GM12878 (cell line): ENCODE measurements at regions not wholly inside any gene's neighbourhood (a gene's known extent, or its start where the extent isn't known, plus 50 kb on each side); places are given as distances from the start of the nearest gene placed in this dataset.

Experiments
- ATAC-seq: fragments of 200-7000 bp; cut with Tn5 transposase; 3 replicates; pipeline ENCODE4 v1.9.1; 2020; ENCODE audit warnings: mild to moderate bottlenecking, moderate library complexity
- BruUV-seq: library from RNA; stranded (reverse); fragments of 400-500 nt; replicated peaks from 2 replicates; lab custom pipeline; 2021; lab: Mats Ljungman, UMichigan
- CTCF ChIA-PET: fragments of 300-600 bp; sonication (Branson Sonifier 250); formaldehyde crosslinking; extraction: SDS; loops from one replicate; lab custom pipeline; 2021; ENCODE audit warnings: inconsistent platforms; lab: Yijun Ruan, JAX
- POLR2A ChIA-PET: fragments of 350-600 bp; formaldehyde crosslinking; extraction: SDS; loops from one replicate; lab custom pipeline; 2021; ENCODE audit warnings: inconsistent platforms; lab: Charles Lee
- RAD21 ChIA-PET: fragments of 300-600 bp; sonication (Branson Sonifier 250); formaldehyde crosslinking; loops from one replicate; lab custom pipeline; 2023; ENCODE audit warnings: antibody characterized with exemption; ENCODE audit not compliant: unreplicated experiment; lab: Charles Lee
- SMC1A ChIA-PET: fragments of 300-600 bp; sonication (Branson Sonifier 250); formaldehyde crosslinking; loops from one replicate; lab custom pipeline; 2023; ENCODE audit not compliant: unreplicated experiment, uncharacterized antibody; lab: Charles Lee
- DNase-seq: peaks from one replicate; pipeline ENCODE4 v3.0.0-alpha.2; 2011; ENCODE audit warnings: low read depth, low spot score
- FAIRE-seq: peaks from 3 replicates; lab custom pipeline; 2011; peaks lifted over from hg19 to GRCh38; lab: Jason Lieb, UNC
- H2AFZ ChIP-seq: 2 replicates; pipeline ENCODE4 v1.6.0; 2011; ENCODE audit warnings: low read depth, low read length, control low read depth; ENCODE audit not compliant: control insufficient read depth
- H3K27ac ChIP-seq: 2 replicates; pipeline ENCODE4 v1.5.1; 2011; ENCODE audit warnings: control low read depth; ENCODE audit not compliant: control insufficient read depth, insufficient read depth
- H3K27me3 ChIP-seq, 2 experiments: replicated peaks in 1 of 2; 2 replicates each; pipeline versions ENCODE4 v1.6.0 to v1.6.1; 2011; ENCODE audit warnings: low read length in 1 of 2; ENCODE audit not compliant: control insufficient read depth in 2 of 2, insufficient read depth in 2 of 2
- H3K36me3 ChIP-seq, 2 experiments: 2 replicates each; pipeline ENCODE4 v1.5.1; 2011; ENCODE audit warnings: low read length in 1 of 2; ENCODE audit not compliant: control insufficient read depth in 2 of 2, insufficient read depth in 2 of 2
- H3K4me1 ChIP-seq: 2 replicates; pipeline ENCODE4 v1.6.1; 2011; ENCODE audit warnings: mild to moderate bottlenecking, low read length, moderate library complexity, mixed read lengths; ENCODE audit not compliant: control insufficient read depth, insufficient read depth
- H3K4me2 ChIP-seq: 2 replicates; pipeline ENCODE4 v1.6.0; 2011; ENCODE audit warnings: control low read depth; ENCODE audit not compliant: control insufficient read depth, insufficient read depth
- H3K4me3 ChIP-seq: fragments of 200-600 bp; sonication (generic); 2 replicates; pipeline ENCODE4 v1.5.1; 2016
- H3K79me2 ChIP-seq: 2 replicates; pipeline ENCODE4 v1.6.0; 2011; ENCODE audit warnings: low read length; ENCODE audit not compliant: control insufficient read depth, insufficient read depth
- H3K9ac ChIP-seq: 2 replicates; pipeline ENCODE4 v1.8.0; 2011; ENCODE audit warnings: low read length, control low read depth, mixed read lengths; ENCODE audit not compliant: control insufficient read depth, insufficient read depth
- H3K9me3 ChIP-seq: replicated peaks from 3 replicates; pipeline ENCODE4 v1.5.1; 2011; ENCODE audit warnings: mild to moderate bottlenecking, low read length; ENCODE audit not compliant: control insufficient read depth, insufficient read depth
- H4K20me1 ChIP-seq: 2 replicates; pipeline ENCODE4 v1.6.0; 2011; ENCODE audit not compliant: control insufficient read depth, insufficient read depth
- BCLAF1 ChIP-seq: fragments of 450-650 bp; IDR thresholded peaks from 2 replicates; pipeline ENCODE4 v1.6.1; 2017; ENCODE audit warnings: antibody characterized with exemption, mild to moderate bottlenecking, moderate library complexity
- PRDM15 ChIP-seq: fragments of 450-650 bp; formaldehyde crosslinking; IDR thresholded peaks from 2 replicates; pipeline ENCODE4 v1.4.0; 2020; ENCODE audit warnings: mild to moderate bottlenecking, moderate library complexity
- REST ChIP-seq: IDR thresholded peaks from 2 replicates; pipeline ENCODE4 v1.6.1; 2012; ENCODE audit warnings: mild to moderate bottlenecking, low read depth, low read length
- SMARCA5 ChIP-seq: fragments of 450-650 bp; IDR thresholded peaks from 2 replicates; pipeline ENCODE4 v1.6.1; 2017; ENCODE audit warnings: mild to moderate bottlenecking
- SRF ChIP-seq, 2 experiments: IDR thresholded peaks; 2 replicates each; pipeline ENCODE4 v1.6.1; 2011; ENCODE audit warnings: low read depth in 2 of 2, low read length in 2 of 2, mild to moderate bottlenecking in 1 of 2, moderate library complexity in 1 of 2
- SUZ12 ChIP-seq: fragments of 200-600 bp; sonication (generic); IDR thresholded peaks from one replicate; pipeline ENCODE4 v1.6.1; 2018; ENCODE audit warnings: antibody characterized with exemption, mild to moderate bottlenecking; ENCODE audit not compliant: unreplicated experiment
- TAF1 ChIP-seq: IDR thresholded peaks from 2 replicates; pipeline ENCODE4 v1.6.1; 2011; ENCODE audit warnings: mild to moderate bottlenecking, low read depth, low read length, borderline replicate concordance
- ZNF274 ChIP-seq: IDR thresholded peaks from one replicate; pipeline ENCODE4 v1.8.0; 2011; ENCODE audit not compliant: insufficient read length, insufficient read depth
- WGBS: methylation state at CpG from one replicate; pipeline ENCODE4 v1.1.6; 2016; ENCODE audit warnings: low lambda C conversion rate; ENCODE audit not compliant: insufficient replicate concordance, insufficient coverage; ENCODE audit errors: missing lambda C conversion rate; 5-methylcytosine and 5-hydroxymethylcytosine counted together
- in situ Hi-C: fragments of 300-500 bp; cut with MboI; formaldehyde crosslinking; loops from 9 replicates; pipeline ENCODE4 v1.14.3; 2018; ENCODE audit warnings: mixed read lengths
- intact Hi-C: fragments of 100-400 bp; cut with micrococcal nuclease; formaldehyde crosslinking; loops from one replicate; pipeline ENCODE4 v1.14.2; 2022; ENCODE audit not compliant: unreplicated experiment

GRCh38 chr21:43272591-43272990 is 103.8 kb downstream of the CRYAA start:
- no peak overlapping the region for H3K4me2 ChIP-seq
- no peak overlapping the region for H3K4me3 ChIP-seq
- H3K9me3 ChIP-seq, result no peaks in the 10 kb centered on the region
- no peaks in the 10 kb centered on the region for H3K79me2 ChIP-seq
- POLR2A ChIA-PET, result no interaction called here
- H3K4me1 ChIP-seq, result 0 out of 2 replicates have a peak, but pooled peaks cover 3% of the 10 kb centered on the region
- 25% methylated on average over 8 of the region's 8 CpGs for WGBS
- TF ChIP-seq SMARCA5 (no peak), SRF (IDR thresholded peaks at IDR 0.05; ENCODE audit: low read depth in 2 of 2, low read length in 2 of 2) (no peak), TAF1 (no peak), PRDM15 (no peak), REST (no peak), BCLAF1 (no peak), ZNF274 (no peak), SUZ12 (no peak)
- no peaks in the 10 kb centered on the region for H3K36me3 ChIP-seq
- no peak overlapping the region for H2AFZ ChIP-seq
- H3K9ac ChIP-seq, result no peak overlapping the region
- RAD21 ChIA-PET, result interaction anchor here (0.6 to 1.0 kb wide), 2 partner anchors 79 to 545 kb away, joined by 3 read pairs; no protein-coding TSS in a partner anchor
- H3K27ac ChIP-seq, result no peak overlapping the region
- CTCF ChIA-PET, result interaction anchor here (1.3 kb wide), 1 partner anchor 14 kb away, joined by 4 read pairs; no protein-coding TSS in a partner anchor
- BruUV-seq, result no TSS peak
- SMC1A ChIA-PET, result interaction anchor here (1.2 kb wide), 1 partner anchor 31 kb away, joined by 3 read pairs; no protein-coding TSS in a partner anchor
- DNase-seq (no peak), FAIRE-seq (no peak), ATAC-seq (no peak)
- intact Hi-C loops (no loop called here), in situ Hi-C loops (no loop called here)
- no peaks in the 10 kb centered on the region; a peak in 2 of 4 replicates for H3K27me3 ChIP-seq
- H4K20me1 ChIP-seq, result no peaks in the 10 kb centered on the region
